ENCODE measurements at regions not wholly inside any gene's neighbourhood (a gene's known extent, or its start where the extent isn't known, plus 50 kb on each side); places are given as distances from the start of the nearest gene placed in this dataset.

- CTCF ChIA-PET, result no interaction called here
These were observed 64.3 kb downstream of the DMRTA2 start for GRCh38 chr1:50358962-50359361.

GRCh38 chr1:50357186-50357585 lies 66.1 kb downstream of the DMRTA2 start:
- Mint-ChIP-seq H3K4me1 (no peaks in the 10 kb centered on the region), H3K4me3 (no peak overlapping the region), H3K36me3 (no peaks in the 10 kb centered on the region), H3K27ac (no peak overlapping the region), H3K27me3 (peaks cover 37 to 52% of the 10 kb centered on the region in 2 donors), H3K9me3 (peaks cover 0 to 7% (median 0%) of the 10 kb centered on the region in 3 donors)
- H3K4me1 ChIP-seq (ENCODE audit: control insufficient read depth in 1 of 2, extremely low read depth in 1 of 2, insufficient read depth in 2 of 2, low read length in 2 of 2), result no peaks in the 10 kb centered on the region
- DNase-seq (no peak), ATAC-seq (replicated peaks in 1 of 4) (no peak)
- ChIA-PET CTCF (interaction anchor here in 1 of 2 donors (1.0 kb wide), 1 partner anchor 8 kb away, joined by 3 read pairs; no protein-coding TSS in a partner anchor), POLR2A (no interaction called here)
- H3K9me3 ChIP-seq, result no peaks in the 10 kb centered on the region
- H3K4me3 ChIP-seq (ENCODE audit: control insufficient read depth in 1 of 2, extremely low read depth in 1 of 2, low read length in 1 of 2), result no peak overlapping the region
- no peak overlapping the region for H3K27ac ChIP-seq (ENCODE audit: low read length)
- 71% methylated on average over 6 of the region's 6 CpGs for WGBS (ENCODE audit: insufficient coverage)
- no peaks in the 10 kb centered on the region for H3K36me3 ChIP-seq (ENCODE audit: control insufficient read depth in 2 of 2, extremely low read depth in 1 of 2, insufficient read depth in 1 of 2, low read length in 1 of 2)
- peaks cover 0 to 28% of the 10 kb centered on the region in 2 experiments for H3K27me3 ChIP-seq (replicated peaks in 1 of 2; ENCODE audit: control insufficient read depth in 2 of 2, extremely low read depth in 1 of 2, insufficient read depth in 2 of 2, low read length in 1 of 2)

More at GRCh38 chr1:50358962-50359361, 64.3 kb downstream of the DMRTA2 start:
- POLR2A ChIA-PET, result no interaction called here
- peaks cover 0 to 28% of the 10 kb centered on the region in 2 experiments for H3K27me3 ChIP-seq (replicated peaks in 1 of 2; ENCODE audit: control insufficient read depth in 2 of 2, extremely low read depth in 1 of 2, insufficient read depth in 2 of 2, low read length in 1 of 2)
- no peaks in the 10 kb centered on the region for H3K36me3 Mint-ChIP-seq
- no peaks in the 10 kb centered on the region for H3K4me1 ChIP-seq (ENCODE audit: control insufficient read depth in 1 of 2, extremely low read depth in 1 of 2, insufficient read depth in 2 of 2, low read length in 2 of 2)
- H3K27ac ChIP-seq (ENCODE audit: low read length), result no peak overlapping the region
- H3K4me3 ChIP-seq (ENCODE audit: control insufficient read depth in 1 of 2, extremely low read depth in 1 of 2, low read length in 1 of 2), result no peak overlapping the region
- WGBS (ENCODE audit: insufficient coverage), result 85% methylated on average over 11 of the region's 11 CpGs
- ATAC-seq (replicated peaks in 1 of 4) (no peak), DNase-seq (no peak)
- no peaks in the 10 kb centered on the region for H3K9me3 ChIP-seq
- H3K4me1 Mint-ChIP-seq, result no peaks in the 10 kb centered on the region
- H3K27ac Mint-ChIP-seq, result no peak overlapping the region
- H3K27me3 Mint-ChIP-seq, result peaks cover 43 to 53% of the 10 kb centered on the region in 2 donors
- H3K36me3 ChIP-seq (ENCODE audit: control insufficient read depth in 2 of 2, extremely low read depth in 1 of 2, insufficient read depth in 1 of 2, low read length in 1 of 2), result no peaks in the 10 kb centered on the region
- no peak overlapping the region for H3K4me3 Mint-ChIP-seq
- peaks cover 0 to 9% (median 0%) of the 10 kb centered on the region in 3 donors for H3K9me3 Mint-ChIP-seq

- no peak overlapping the region for H3K27ac ChIP-seq (ENCODE audit: low read length)
- Mint-ChIP-seq H3K4me3 (no peak overlapping the region), H3K27ac (no peak overlapping the region), H3K4me1 (no peaks in the 10 kb centered on the region), H3K36me3 (no peaks in the 10 kb centered on the region), H3K9me3 (no peaks in the 10 kb centered on the region), H3K27me3 (peaks cover 30 to 43% of the 10 kb centered on the region in 2 donors)
- no peak overlapping the region for H3K4me3 ChIP-seq (ENCODE audit: control insufficient read depth in 1 of 2, extremely low read depth in 1 of 2, low read length in 1 of 2)
- 93% methylated on average over 3 of the region's 4 CpGs for WGBS (ENCODE audit: insufficient coverage)
- no peak for DNase-seq
- POLR2A ChIA-PET, result no interaction called here
- H3K27me3 ChIP-seq (replicated peaks in 1 of 2; ENCODE audit: control insufficient read depth in 2 of 2, extremely low read depth in 1 of 2, insufficient read depth in 2 of 2, low read length in 1 of 2), result peaks cover 0 to 31% of the 10 kb centered on the region in 2 experiments
- no peaks in the 10 kb centered on the region for H3K9me3 ChIP-seq
- ATAC-seq (replicated peaks in 1 of 4), result no peak
- no peaks in the 10 kb centered on the region for H3K4me1 ChIP-seq (ENCODE audit: control insufficient read depth in 1 of 2, extremely low read depth in 1 of 2, insufficient read depth in 2 of 2, low read length in 2 of 2)
- CTCF ChIA-PET, result no interaction called here
- no peaks in the 10 kb centered on the region for H3K36me3 ChIP-seq (ENCODE audit: control insufficient read depth in 2 of 2, extremely low read depth in 1 of 2, insufficient read depth in 1 of 2, low read length in 1 of 2)
These were observed 68.4 kb downstream of the DMRTA2 start for GRCh38 chr1:50354813-50355212.

GRCh38 chr1:50352428-50352827 lies 70.8 kb downstream of the DMRTA2 start:
- no peak overlapping the region for H3K4me3 ChIP-seq (ENCODE audit: control insufficient read depth in 1 of 2, extremely low read depth in 1 of 2, low read length in 1 of 2)
- ATAC-seq (replicated peaks in 1 of 4), result no peak
- no peak overlapping the region for H3K27ac Mint-ChIP-seq
- ChIA-PET CTCF (no interaction called here), POLR2A (interaction anchor here in 1 of 2 donors (0.6 kb wide), 1 partner anchor 96 kb away, joined by 5 read pairs; no protein-coding TSS in a partner anchor)
- no peaks in the 10 kb centered on the region for H3K36me3 ChIP-seq (ENCODE audit: control insufficient read depth in 2 of 2, extremely low read depth in 1 of 2, insufficient read depth in 1 of 2, low read length in 1 of 2)
- no peaks in the 10 kb centered on the region for H3K4me1 ChIP-seq (ENCODE audit: control insufficient read depth in 1 of 2, extremely low read depth in 1 of 2, insufficient read depth in 2 of 2, low read length in 2 of 2)
- H3K4me3 Mint-ChIP-seq, result no peak overlapping the region
- H3K27me3 Mint-ChIP-seq, result peaks cover 29 to 43% of the 10 kb centered on the region in 2 donors
- H3K4me1 Mint-ChIP-seq, result no peaks in the 10 kb centered on the region
- H3K27me3 ChIP-seq (replicated peaks in 1 of 2; ENCODE audit: control insufficient read depth in 2 of 2, extremely low read depth in 1 of 2, insufficient read depth in 2 of 2, low read length in 1 of 2), result peaks cover 0 to 25% of the 10 kb centered on the region in 2 experiments
- DNase-seq, result no peak
- H3K27ac ChIP-seq (ENCODE audit: low read length), result no peak overlapping the region
- no peaks in the 10 kb centered on the region for H3K9me3 ChIP-seq
- no peaks in the 10 kb centered on the region for H3K9me3 Mint-ChIP-seq
- no peaks in the 10 kb centered on the region for H3K36me3 Mint-ChIP-seq
- no CpG with 5 or more reads among the region's 2 CpGs for WGBS (ENCODE audit: insufficient coverage)

- no peaks in the 10 kb centered on the region for H3K36me3 ChIP-seq (ENCODE audit: control insufficient read depth in 2 of 2, extremely low read depth in 1 of 2, insufficient read depth in 1 of 2, low read length in 1 of 2)
- H3K4me1 Mint-ChIP-seq, result no peaks in the 10 kb centered on the region
- no peak overlapping the region for H3K4me3 ChIP-seq (ENCODE audit: control insufficient read depth in 1 of 2, extremely low read depth in 1 of 2, low read length in 1 of 2)
- H3K9me3 Mint-ChIP-seq, result no peaks in the 10 kb centered on the region
- ChIA-PET POLR2A (no interaction called here), CTCF (no interaction called here)
- no peaks in the 10 kb centered on the region for H3K9me3 ChIP-seq
- H3K36me3 Mint-ChIP-seq, result no peaks in the 10 kb centered on the region
- peaks cover 26 to 35% of the 10 kb centered on the region in 2 donors for H3K27me3 Mint-ChIP-seq
- H3K27me3 ChIP-seq (replicated peaks in 1 of 2; ENCODE audit: control insufficient read depth in 2 of 2, extremely low read depth in 1 of 2, insufficient read depth in 2 of 2, low read length in 1 of 2), result peaks cover 0 to 18% of the 10 kb centered on the region in 2 experiments
- WGBS (ENCODE audit: insufficient coverage), result 93% methylated on average over 4 of the region's 8 CpGs
- ATAC-seq (replicated peaks in 1 of 4), result no peak
- no peak for DNase-seq
- no peak overlapping the region for H3K27ac ChIP-seq (ENCODE audit: low read length)
- no peaks in the 10 kb centered on the region for H3K4me1 ChIP-seq (ENCODE audit: control insufficient read depth in 1 of 2, extremely low read depth in 1 of 2, insufficient read depth in 2 of 2, low read length in 2 of 2)
- H3K27ac Mint-ChIP-seq, result no peak overlapping the region
- no peak overlapping the region for H3K4me3 Mint-ChIP-seq
These were observed 72.4 kb downstream of the DMRTA2 start for GRCh38 chr1:50350868-50351267.

- POLR2A ChIA-PET, result no interaction called here
- Mint-ChIP-seq H3K4me1 (no peaks in the 10 kb centered on the region), H3K27ac (no peak overlapping the region), H3K27me3 (peaks cover 26 to 33% of the 10 kb centered on the region in 2 donors), H3K36me3 (no peaks in the 10 kb centered on the region), H3K9me3 (no peaks in the 10 kb centered on the region), H3K4me3 (no peak overlapping the region)
- Histone ChIP-seq H3K27me3 (replicated peaks in 1 of 2; ENCODE audit: control insufficient read depth in 2 of 2, extremely low read depth in 1 of 2, insufficient read depth in 2 of 2, low read length in 1 of 2) (peaks cover 0 to 20% of the 10 kb centered on the region in 2 experiments), H3K4me3 (ENCODE audit: control insufficient read depth in 1 of 2, extremely low read depth in 1 of 2, low read length in 1 of 2) (no peak overlapping the region), H3K9me3 (no peaks in the 10 kb centered on the region), H3K4me1 (ENCODE audit: control insufficient read depth in 1 of 2, extremely low read depth in 1 of 2, insufficient read depth in 2 of 2, low read length in 2 of 2) (no peaks in the 10 kb centered on the region), H3K36me3 (ENCODE audit: control insufficient read depth in 2 of 2, extremely low read depth in 1 of 2, insufficient read depth in 1 of 2, low read length in 1 of 2) (no peaks in the 10 kb centered on the region), H3K27ac (ENCODE audit: low read length) (no peak overlapping the region)
- DNase-seq (no peak), ATAC-seq (replicated peaks in 1 of 4) (no peak)
- CTCF ChIA-PET, result no interaction called here
- WGBS (ENCODE audit: insufficient coverage), result 48% methylated on average over 5 of the region's 5 CpGs
These were observed 72.8 kb downstream of the DMRTA2 start for GRCh38 chr1:50350421-50350820.

- no peak overlapping the region for H3K4me3 Mint-ChIP-seq
- no peaks in the 10 kb centered on the region for H3K4me1 ChIP-seq (ENCODE audit: control insufficient read depth in 1 of 2, extremely low read depth in 1 of 2, insufficient read depth in 2 of 2, low read length in 2 of 2)
- H3K4me3 ChIP-seq (ENCODE audit: control insufficient read depth in 1 of 2, extremely low read depth in 1 of 2, low read length in 1 of 2), result no peak overlapping the region
- H3K9me3 ChIP-seq, result no peaks in the 10 kb centered on the region
- ATAC-seq (replicated peaks in 1 of 4) (no peak), DNase-seq (no peak)
- peaks cover 31 to 34% of the 10 kb centered on the region in 2 donors for H3K27me3 Mint-ChIP-seq
- POLR2A ChIA-PET, result no interaction called here
- H3K9me3 Mint-ChIP-seq, result no peaks in the 10 kb centered on the region
- H3K36me3 ChIP-seq (ENCODE audit: control insufficient read depth in 2 of 2, extremely low read depth in 1 of 2, insufficient read depth in 1 of 2, low read length in 1 of 2), result no peaks in the 10 kb centered on the region
- H3K27me3 ChIP-seq (replicated peaks in 1 of 2; ENCODE audit: control insufficient read depth in 2 of 2, extremely low read depth in 1 of 2, insufficient read depth in 2 of 2, low read length in 1 of 2), result peaks cover 0 to 26% of the 10 kb centered on the region in 2 experiments
- H3K36me3 Mint-ChIP-seq, result no peaks in the 10 kb centered on the region
- H3K27ac ChIP-seq (ENCODE audit: low read length), result no peak overlapping the region
- 67% methylated on average over 3 of the region's 3 CpGs for WGBS (ENCODE audit: insufficient coverage)
- no peaks in the 10 kb centered on the region for H3K4me1 Mint-ChIP-seq
- CTCF ChIA-PET, result interaction anchor here in 1 of 2 donors (0.8 kb wide), 1 partner anchor 8 kb away, joined by 3 read pairs; no protein-coding TSS in a partner anchor
- no peak overlapping the region for H3K27ac Mint-ChIP-seq
These were observed 74.0 kb downstream of the DMRTA2 start for GRCh38 chr1:50349242-50349565.
